Left renal pelvis (tissue), 4 donors: ENCODE measurements at regions not wholly inside any gene's neighbourhood (a gene's known extent, or its start where the extent isn't known, plus 50 kb on each side); places are given as distances from the start of the nearest gene placed in this dataset.

Experiments used
- DNase-seq, 4 donors: peaks; one replicate each; pipeline ENCODE4 v3.0.0-alpha.2; 2013; ENCODE audit warnings: low read depth in 4 of 4, low spot score in 3 of 4

DNA sequence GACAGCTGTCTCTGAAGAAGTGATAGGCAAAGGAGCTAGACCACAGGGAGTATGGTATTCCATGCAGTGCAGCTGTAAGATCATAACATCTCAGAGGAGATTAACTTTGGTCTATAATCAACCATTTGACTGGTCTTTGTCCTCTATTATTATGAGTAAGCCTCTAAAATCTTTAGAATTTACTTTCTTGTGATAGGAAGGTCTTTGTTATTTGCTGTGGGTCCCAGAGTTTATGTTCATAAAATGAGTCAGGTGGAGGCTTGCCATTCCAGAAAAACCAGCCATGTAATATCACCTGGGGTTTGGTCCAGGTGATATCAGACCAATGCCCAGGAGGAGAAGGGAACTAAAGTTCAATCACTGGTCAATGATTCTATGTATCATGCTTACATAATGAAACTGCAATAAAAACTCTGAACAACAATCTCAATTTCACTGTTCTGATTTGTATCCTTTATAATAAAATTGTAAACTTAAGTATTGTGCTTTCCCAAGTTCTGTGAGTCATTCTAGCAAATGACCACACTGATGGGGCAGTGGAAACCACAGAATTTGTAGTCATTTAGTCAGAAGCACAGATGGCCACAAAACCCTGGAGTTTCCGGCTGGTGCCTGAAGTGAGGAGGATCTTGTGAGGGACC, 239.6 kb upstream of the TRAM1L1 start:
- DNase-seq: no peak

DNA sequence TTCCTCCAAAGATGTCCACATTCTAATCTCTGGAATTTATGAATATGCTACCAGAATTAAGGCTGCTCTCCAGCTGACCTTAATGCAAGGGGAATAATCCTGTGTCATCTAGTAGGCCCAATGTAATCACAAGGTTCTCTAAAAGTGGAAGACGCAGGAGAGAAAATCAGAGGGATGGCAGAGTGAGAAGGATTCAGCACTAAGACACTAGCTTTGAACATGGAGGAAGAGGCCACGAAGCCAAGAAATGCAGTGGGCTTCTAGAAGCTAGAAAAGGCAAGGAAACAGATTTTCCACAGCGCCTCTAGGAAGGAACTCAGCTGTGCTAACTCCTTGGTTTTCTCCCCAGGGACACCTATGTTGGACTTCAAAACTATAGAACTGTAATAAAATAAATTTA, 240.7 kb upstream of the TRAM1L1 start:
- DNase-seq: no peak

DNA sequence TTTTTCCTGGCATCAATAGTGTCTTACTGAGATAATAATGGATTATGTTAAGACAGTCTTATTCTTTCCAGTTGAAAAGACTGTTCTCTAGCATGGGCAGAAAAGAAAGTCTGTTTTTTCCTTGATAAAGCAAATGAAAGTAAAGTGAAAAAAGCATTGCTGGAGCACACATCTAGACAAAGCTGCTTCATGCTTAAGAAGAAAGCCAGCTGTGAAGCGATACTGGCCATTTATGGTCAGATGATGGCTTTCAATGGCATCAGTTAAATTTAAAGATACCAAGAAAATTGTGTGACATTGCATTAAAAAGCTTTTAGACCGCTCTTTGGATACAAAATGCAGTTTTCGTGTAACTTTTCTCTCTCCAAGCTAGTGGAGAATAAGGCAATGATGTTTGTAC, 242.1 kb upstream of the TRAM1L1 start:
- no peak for DNase-seq

DNA sequence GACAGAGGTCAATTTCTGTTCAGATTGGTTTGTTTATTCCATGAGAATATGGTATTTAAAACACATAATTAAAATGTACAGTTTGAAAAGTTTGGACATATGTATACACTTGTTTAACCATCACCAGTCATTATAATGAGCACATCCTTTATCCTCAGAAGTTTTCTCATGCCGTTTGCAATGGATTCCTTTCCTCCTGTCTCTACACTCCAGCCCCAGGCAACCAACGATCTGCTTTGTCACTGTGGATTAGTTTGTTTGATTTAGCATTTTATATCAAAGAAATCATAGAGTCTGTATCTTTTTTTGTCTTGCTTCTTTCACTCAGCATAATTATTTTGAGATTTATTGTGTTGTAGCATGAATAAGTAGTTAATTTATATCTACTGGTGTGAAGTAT, 243.0 kb upstream of the TRAM1L1 start:
- no peak for DNase-seq

DNA sequence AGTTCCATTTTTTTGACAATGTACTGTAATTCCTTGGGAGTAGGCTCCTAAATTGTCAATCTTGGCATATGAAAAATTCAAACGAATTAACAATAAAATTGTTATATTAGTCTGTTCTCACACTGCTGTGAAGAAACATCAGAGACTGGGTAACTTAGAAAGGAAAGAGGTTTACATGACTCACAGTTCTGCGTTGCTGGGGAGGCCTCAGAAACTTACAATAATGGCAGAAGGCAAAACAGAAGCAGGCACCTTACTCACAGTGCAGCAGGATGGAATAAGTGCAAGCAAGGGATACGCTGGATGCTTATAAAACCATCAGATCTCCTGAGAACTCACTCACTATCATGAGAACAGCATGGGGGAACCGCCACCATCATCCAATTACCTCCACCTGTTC, 246.4 kb upstream of the TRAM1L1 start:
- no peak for DNase-seq

DNA sequence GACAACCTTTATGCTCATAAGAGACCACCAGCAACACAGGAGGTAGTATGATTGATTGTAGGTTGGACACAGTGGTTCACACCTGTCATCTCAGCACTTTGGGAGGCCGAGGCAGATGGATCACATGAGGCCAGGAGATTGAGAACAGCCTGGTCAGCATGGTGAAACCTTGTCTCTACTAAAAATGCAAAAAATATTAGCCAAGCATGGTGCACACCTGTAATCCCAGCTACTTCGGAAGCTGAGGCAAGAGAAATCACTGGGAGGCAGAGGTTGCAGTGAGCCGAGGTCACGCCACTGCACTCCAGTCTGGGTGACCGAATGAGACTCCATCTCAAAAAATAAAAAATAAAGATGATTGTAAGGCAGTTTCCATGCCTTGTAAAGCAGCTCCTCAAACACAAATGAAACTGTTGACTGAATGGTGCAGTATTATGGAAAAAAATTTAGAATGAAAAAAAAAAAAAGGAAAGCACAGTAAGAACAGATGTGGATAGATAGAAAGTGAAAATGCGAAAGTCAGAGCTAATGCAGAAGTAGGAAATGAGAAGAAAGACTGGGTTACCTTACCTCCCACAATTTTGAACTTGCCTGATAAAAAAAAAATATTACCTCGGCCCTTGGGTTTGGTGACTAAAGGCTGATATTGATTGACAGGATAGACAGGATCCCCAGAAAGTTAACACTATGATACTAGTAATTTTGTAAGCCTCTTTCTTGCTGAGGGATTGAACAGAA, 249.2 kb upstream of the TRAM1L1 start:
- DNase-seq: no peak

DNA sequence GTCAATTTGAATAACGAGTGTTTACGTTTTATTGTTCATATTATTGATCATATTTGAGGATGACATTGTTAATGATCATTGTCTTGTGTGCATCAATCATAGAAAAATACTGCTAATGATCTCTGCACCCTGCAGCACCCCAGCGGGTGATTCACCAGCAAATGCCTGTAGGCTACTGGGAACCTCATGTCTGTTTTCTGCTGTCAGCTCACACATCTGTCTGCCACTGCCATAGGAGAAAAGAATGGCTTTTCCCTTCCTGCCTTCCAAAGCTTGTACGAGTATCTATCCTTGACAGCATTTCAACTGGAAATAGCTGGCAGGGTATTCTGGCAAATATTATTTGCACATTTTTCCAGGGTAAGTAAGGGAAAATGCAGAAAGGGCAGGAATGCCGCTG, 272.1 kb upstream of the TRAM1L1 start:
- DNase-seq: no peak

DNA sequence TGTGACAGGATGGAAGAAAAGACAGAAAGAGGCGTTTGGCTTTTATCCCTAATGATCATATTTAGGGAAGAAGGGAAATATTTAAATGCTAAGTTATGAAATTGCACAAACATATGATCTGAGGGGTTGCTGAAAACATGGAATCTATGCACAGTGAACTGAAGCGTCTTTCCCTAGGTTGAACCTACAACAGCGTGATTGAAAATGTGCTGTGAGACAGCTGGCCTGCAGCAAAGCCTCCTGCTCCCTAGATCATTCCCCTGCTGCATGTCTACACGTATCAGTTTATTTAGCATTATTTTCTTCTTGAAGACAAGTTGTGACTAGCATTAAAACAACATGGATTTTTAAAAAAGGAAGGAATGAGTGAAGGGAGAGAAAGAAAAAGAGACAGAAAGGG, 272.5 kb upstream of the TRAM1L1 start:
- no peak for DNase-seq

DNA sequence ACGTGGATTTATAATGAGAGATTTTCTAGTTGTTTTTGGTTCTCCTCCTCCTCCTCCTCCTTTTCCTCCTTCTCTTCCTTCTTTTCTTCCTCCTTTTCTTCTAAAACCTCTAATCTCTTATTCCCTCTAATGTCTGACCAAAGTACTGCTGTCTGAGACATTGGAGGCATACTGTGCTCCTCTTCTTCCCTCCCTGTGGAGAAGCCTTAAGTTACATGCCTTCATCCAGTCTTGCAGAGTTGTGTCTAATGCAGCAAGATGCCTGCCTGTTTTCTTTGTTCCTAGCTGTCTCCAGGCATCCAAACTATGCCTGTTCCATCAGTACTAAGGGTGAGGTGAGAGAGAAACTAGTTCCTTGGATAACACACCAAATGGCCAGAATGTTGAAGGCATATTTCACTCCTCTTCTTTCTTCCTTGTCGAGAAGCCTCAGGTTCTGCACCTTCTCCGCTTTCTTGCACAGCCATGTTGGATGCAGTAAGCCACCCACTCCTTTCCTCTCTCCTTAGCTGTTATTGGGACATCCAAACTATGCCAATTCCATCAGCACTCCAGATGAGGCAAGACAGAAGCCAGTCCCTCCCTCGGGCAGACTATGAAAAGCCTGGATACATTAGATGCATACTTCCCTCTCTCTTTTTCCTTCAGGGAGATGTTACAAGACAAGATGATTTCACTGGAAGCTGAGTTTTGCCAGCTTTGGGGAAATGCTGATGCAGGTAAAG, 285.7 kb upstream of the TRAM1L1 start:
- DNase-seq: no peak

DNA sequence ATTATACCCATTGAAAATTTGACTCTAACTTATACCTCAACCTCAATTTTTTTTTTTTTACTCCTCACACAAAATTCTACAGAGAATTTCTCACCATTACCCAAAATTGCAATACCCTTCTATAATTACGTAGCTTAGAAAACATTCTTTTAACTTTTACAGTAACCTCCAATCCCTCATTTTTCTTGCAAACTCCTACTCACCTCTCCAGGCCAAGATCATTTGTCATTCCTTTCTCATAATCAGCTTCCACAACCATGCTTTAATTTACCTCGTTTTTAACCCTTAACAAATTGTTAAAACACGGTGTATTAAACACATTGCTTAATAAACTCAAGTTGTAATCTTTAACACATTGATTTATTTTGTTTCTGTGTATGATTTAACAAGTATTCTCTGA, 289.7 kb upstream of the TRAM1L1 start:
- no peak for DNase-seq

DNA sequence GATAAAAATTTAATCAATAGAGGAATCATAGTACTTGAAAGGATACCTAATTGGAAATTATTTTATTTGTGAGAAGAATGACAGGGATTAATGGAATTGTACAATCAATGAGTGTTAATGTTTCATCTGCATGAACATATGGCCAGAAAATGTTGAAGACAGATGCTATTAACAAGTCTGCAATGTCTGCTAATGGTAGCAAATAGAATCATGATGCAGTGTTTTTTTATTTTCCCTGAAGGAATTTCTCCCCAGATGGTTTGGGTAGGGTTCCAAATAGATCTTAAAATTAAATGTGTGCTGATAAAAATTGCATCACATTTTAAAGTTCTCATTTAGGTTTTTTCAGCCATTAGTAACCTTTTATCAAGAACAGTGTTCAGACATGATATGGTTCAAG, 291.3 kb upstream of the TRAM1L1 start:
- DNase-seq: no peak

DNA sequence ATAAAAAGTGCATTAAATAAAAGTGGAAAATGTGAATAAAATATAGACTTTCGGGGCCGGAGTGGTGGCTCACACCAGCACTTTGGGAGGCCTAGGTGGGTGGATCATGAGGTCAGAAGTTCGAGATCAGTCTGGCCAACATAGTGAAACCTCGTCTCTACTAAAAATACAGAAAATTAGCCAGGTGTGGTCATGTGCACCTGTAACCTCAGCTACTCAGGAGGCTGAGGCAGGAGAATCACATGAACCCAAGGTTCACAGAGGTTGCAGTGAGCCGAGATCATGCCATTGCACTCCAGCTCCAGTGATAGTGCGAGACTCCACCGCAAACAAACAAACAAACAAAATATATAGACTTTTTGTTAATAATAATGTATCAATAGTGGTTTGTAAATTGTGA, 293.6 kb upstream of the TRAM1L1 start:
- no peak for DNase-seq

DNA sequence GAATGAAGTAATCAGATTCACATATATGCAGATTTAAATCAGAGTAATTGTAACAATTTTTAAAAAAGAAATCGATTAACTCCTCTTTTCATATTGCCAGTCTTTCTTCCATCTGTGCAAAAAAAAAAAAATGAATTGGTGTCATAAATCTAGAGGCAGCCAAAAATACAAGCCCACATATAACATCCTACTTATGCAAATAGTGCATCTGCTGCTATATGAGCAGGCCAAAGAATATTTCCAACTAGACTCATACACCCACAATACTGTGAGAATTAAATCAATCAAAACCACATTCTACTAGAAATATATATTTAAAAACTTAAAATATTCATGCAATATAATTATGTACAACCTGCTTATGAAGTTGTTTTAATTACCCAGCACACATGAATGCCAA, 298.1 kb upstream of the TRAM1L1 start:
- DNase-seq: no peak

DNA sequence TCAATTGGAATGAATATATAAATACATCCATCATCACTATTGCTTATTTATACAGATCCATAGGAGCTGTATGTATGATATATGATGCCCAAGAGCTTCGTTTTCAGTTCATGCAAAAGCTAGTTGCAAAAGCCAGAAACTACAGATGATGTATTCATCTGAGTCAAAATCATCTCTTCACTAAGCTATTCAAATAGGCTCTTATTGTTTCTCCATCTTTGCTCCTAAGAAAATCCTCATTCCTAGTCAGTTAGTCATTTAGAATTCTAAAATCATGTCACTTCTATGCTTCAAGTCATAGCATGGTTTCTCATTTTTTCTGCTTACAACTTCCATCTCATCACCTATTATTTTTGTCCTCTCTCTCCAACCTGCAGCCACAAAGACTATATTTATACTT, 300.1 kb upstream of the TRAM1L1 start:
- no peak for DNase-seq

DNA sequence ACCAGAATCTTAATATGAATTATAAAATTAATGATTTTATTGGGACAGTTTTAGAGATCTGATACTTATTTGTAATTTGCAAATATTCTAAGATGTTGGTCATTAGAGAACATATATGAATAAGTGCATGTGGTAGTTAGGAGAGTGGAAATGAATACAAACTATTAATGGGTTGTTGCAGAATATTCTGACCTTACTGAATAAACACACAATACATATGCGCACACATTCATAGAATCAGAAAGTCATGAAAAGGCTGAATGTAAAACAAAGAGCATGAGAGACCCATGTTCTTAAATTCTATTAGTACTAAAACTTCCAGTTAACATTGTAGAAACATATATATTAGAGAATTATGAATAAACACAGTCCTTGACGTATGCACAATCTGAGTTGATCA, 301.7 kb upstream of the TRAM1L1 start:
- DNase-seq: no peak

DNA sequence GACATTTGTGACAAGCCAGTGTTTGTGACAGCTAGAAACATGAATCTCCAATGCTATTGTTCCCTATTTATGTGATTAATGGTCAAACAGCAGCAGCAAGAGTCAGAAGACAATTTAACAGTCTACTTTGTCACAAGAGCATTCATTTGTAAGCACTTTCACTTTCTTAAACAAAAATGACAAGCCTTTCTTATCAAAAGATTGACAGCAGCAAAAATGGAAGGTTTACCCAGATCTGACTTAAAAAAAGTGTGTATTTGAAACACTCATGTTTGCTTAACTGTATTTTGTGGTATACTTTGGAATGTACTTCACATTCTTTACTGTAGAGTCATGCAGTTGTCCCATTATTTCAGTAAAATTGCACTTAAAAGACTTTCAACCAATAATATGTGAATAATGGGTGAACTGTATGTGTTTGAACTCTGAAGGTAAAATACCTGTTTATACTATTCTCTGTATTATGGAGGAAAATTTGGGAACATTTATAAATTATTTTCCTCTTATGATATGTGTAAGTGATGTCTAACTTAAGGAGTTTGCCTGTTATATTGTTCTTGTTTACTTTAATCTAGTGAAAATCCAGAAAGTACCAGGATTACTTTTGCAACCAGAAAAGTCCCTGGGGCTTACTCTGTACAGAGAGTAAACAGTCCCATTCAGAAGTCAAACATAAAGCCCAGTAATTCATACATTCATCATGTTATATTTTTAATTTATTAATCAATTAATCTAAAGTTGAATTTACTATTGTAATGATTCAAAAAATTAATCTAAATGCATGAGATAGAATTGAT, 314.9 kb upstream of the TRAM1L1 start:
- DNase-seq: no peak

DNA sequence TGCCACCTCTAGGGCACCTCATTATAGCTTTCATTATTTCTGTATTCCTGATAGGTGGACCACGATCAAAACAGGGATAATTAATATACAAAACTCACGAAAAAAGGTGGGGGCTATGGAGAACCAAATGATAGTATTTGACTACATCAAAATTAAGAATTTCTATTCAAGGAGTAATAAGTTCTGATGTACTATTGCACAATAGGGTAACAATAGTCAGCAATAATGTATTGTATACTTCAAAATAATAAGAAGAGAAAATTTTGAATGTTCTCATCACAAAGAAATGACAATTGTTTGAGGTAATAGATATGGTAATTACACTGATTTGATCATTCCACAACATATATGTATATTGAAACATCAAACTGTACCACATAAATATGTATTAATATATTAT, 327.3 kb upstream of the TRAM1L1 start:
- no peak for DNase-seq

DNA sequence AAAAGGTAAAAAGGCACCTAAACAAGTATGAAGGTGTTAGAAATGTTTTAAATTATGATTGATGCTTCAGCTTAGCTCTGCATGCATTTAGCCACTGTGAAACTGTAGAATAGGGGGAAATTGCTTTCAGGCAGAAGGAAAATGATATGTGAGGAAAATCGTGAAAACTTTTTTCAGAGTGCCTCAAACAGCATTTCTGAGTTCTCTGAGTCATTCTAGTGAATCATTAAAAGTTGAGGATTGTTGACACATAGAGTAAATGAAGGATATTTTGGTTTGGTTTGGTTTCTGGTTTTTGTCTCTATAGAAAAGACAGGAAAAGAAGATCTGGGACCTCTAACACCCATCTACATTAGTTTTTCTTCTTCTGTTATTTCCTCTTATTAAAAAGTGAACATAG, 332.5 kb upstream of the TRAM1L1 start:
- DNase-seq: no peak

DNA sequence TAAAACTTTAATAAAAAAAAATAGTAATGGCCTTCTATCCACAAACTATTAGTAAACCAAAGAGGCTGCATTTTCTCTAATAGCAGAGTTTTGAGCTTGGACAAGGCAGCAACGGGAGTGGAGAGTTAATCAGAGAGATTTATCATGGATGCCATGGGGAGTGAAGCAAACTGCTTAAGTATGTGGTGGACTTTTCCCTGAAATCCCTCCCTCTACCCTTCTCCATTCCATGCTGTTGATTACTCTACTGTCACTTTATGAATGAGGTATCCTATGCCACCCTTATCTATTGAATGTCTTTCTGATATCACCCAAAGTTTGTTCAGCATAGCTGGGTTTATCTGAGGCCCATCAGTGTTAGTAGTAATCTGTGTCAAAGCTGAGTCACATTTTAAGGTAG, 335.6 kb upstream of the TRAM1L1 start:
- DNase-seq: no peak

DNA sequence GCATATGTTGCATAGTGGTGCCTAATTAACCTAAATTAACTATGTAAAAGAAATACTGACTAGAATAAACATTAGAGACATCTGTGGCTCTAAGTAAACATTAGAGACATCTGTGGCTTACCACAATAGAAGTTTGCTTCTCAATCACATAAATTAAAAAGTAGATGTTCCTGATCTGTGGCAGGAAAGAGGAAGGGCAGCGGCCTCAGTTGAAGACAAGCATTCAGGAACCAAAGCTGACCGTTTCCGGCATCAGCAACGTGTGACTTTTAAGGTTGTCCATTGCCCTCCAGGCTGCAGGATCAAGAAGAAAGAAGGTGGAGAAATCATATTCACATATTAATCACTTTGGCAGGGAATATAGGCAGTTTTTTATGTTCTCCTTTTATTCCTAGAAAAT, 336.3 kb upstream of the TRAM1L1 start:
- no peak for DNase-seq

DNA sequence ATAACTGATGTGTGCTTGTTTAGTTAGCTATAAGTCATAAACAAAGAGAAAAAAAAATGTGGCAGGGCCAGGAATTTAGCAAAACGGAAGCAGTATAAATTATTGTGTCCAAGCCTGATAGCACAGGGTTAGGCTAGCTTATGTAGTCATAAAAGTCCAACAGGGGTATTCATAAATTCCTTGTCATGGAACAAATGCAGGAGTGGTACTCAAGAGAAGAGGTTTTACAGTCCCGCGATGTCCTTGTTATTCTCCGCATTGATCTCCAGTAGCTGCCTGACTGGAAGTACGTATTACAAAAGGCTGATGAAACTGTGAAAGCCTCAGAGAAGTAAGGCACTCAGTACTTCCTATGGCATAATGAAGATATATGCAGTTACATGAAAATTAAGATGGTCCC, 336.9 kb upstream of the TRAM1L1 start:
- DNase-seq: no peak
